T-helper 1 cell (primary cell): ENCODE measurements at regions not wholly inside any gene's neighbourhood (a gene's known extent, or its start where the extent isn't known, plus 50 kb on each side); places are given as distances from the start of the nearest gene placed in this dataset.

Source experiments
- DNase-seq, 5 donors: peaks; one replicate each; pipeline ENCODE4 v3.0.0-alpha.2; 2012 to 2020

GRCh38 chr6:113120582-113121285 is 736.4 kb upstream of the MARCKS start:
- no peak for DNase-seq

GRCh38 chr6:113121571-113121970 is 735.6 kb upstream of the MARCKS start:
- DNase-seq, result no peak

GRCh38 chr6:113122060-113122459 is 735.1 kb upstream of the MARCKS start:
- no peak for DNase-seq

GRCh38 chr6:113125626-113126025 is 731.5 kb upstream of the MARCKS start:
- no peak for DNase-seq

- no peak for DNase-seq
These were observed 729.2 kb upstream of the MARCKS start for GRCh38 chr6:113127786-113128419.

GRCh38 chr6:113128661-113129060 is 728.5 kb upstream of the MARCKS start:
- no peak for DNase-seq

GRCh38 chr6:113129991-113130390 is 727.2 kb upstream of the MARCKS start:
- DNase-seq, result no peak

- DNase-seq, result no peak
These were observed 719.7 kb upstream of the MARCKS start for GRCh38 chr6:113137426-113137825.

- DNase-seq, result no peak
These were observed 716.4 kb upstream of the MARCKS start for GRCh38 chr6:113140721-113141120.

GRCh38 chr6:113141901-113142300 is 715.2 kb upstream of the MARCKS start:
- DNase-seq, result no peak

- no peak for DNase-seq
These were observed 714.4 kb upstream of the MARCKS start for GRCh38 chr6:113142671-113143174.

- DNase-seq, result no peak
These were observed 713.9 kb upstream of the MARCKS start for GRCh38 chr6:113143206-113143605.

GRCh38 chr6:113144117-113144516 is 713.0 kb upstream of the MARCKS start:
- no peak for DNase-seq

- DNase-seq, result no peak
These were observed 710.3 kb upstream of the MARCKS start for GRCh38 chr6:113146878-113147277.

- no peak for DNase-seq
These were observed 709.6 kb upstream of the MARCKS start for GRCh38 chr6:113147544-113147943.

- no peak for DNase-seq
These were observed 708.6 kb upstream of the MARCKS start for GRCh38 chr6:113148566-113148965.

GRCh38 chr6:113149511-113149910 is 707.6 kb upstream of the MARCKS start:
- no peak for DNase-seq

GRCh38 chr6:113160306-113161017 is 696.7 kb upstream of the MARCKS start:
- no peak for DNase-seq

- no peak for DNase-seq
These were observed 696.2 kb upstream of the MARCKS start for GRCh38 chr6:113161018-113161315.

- DNase-seq, result no peak
These were observed 694.4 kb upstream of the MARCKS start for GRCh38 chr6:113162739-113163138.

- DNase-seq, result no peak
These were observed 689.1 kb upstream of the MARCKS start for GRCh38 chr6:113168057-113168456.

GRCh38 chr6:113169484-113169883 is 687.7 kb upstream of the MARCKS start:
- no peak for DNase-seq

GRCh38 chr6:113170454-113170853 is 686.7 kb upstream of the MARCKS start:
- DNase-seq, result no peak

GRCh38 chr6:113171882-113172281 is 685.3 kb upstream of the MARCKS start:
- no peak for DNase-seq
